GM13976 (cell line): ENCODE measurements at regions not wholly inside any gene's neighbourhood (a gene's known extent, or its start where the extent isn't known, plus 50 kb on each side); places are given as distances from the start of the nearest gene placed in this dataset.
"Not testable (repeated sequence)": the region's sequence is repeated elsewhere in the genome, so short reads cannot be mapped to it uniquely, and the experiment has no call there.

ENCODE experiments used
- DNase-seq: peaks from one replicate; pipeline ENCODE4 v3.0.0; 2012; ENCODE audit warnings: low spot score
- in situ Hi-C: fragments of 300-500 bp; cut with MboI; formaldehyde crosslinking; loops from one replicate; pipeline ENCODE4 v1.12.0; 2022; ENCODE audit warnings: low sequenced_read_pairs, mixed read lengths, inconsistent platforms; ENCODE audit not compliant: unreplicated experiment
- TF ChIP-seq, protein P1 (sequence below): IDR thresholded peaks from 2 replicates; pipeline ENCODE4 v1.5.1; 2012; ENCODE audit warnings: borderline replicate concordance, mild to moderate bottlenecking; ENCODE audit not compliant: insufficient read depth; ENCODE audit errors: extremely low read depth, missing control alignments, control extremely low read depth

DNA sequence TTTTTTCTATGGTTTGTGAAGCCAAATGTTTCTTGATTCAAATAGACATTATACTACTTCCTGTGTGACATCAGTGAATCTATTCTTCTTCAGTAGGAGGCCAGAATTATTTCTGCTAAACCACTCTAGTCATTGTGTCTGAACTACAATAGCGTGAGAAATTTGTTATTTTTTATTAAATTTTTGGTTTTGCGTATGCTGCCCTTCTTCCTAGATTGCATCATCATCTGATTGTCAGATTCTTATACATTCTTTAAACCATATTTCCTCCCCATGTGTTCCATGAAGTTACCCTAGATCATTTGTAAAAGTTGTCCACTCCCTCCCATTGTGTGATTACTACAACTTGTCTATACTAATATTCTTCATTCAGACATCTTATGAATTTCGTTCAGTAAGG is 187.8 kb upstream of the SPRY2 start:
- TF ChIP-seq, protein P1, sequence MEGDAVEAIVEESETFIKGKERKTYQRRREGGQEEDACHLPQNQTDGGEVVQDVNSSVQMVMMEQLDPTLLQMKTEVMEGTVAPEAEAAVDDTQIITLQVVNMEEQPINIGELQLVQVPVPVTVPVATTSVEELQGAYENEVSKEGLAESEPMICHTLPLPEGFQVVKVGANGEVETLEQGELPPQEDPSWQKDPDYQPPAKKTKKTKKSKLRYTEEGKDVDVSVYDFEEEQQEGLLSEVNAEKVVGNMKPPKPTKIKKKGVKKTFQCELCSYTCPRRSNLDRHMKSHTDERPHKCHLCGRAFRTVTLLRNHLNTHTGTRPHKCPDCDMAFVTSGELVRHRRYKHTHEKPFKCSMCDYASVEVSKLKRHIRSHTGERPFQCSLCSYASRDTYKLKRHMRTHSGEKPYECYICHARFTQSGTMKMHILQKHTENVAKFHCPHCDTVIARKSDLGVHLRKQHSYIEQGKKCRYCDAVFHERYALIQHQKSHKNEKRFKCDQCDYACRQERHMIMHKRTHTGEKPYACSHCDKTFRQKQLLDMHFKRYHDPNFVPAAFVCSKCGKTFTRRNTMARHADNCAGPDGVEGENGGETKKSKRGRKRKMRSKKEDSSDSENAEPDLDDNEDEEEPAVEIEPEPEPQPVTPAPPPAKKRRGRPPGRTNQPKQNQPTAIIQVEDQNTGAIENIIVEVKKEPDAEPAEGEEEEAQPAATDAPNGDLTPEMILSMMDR: no peak
- DNase-seq: no peak
- in situ Hi-C loops: no loop called here

DNA sequence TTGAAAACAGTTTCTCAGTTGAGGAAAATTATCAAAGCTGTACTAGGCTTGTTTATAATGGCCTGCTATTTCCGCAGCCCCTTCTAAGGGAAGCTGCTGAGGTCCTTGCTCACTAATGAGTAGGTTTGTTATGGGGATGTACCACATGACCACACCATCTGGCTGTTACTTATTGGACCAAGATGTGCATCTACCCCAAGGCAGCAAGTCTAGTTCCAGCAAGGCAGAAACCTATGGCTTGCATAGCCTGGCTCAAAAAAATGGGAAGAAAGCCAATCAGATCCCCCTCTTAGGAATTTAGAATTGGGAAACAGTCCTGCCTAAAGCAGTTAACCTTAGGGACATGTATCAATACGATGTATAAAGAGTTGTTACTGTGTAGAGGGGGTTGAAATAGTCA is 186.5 kb upstream of the SPRY2 start:
- TF ChIP-seq, protein P1: no peak
- DNase-seq: no peak
- in situ Hi-C loops: no loop called here

DNA sequence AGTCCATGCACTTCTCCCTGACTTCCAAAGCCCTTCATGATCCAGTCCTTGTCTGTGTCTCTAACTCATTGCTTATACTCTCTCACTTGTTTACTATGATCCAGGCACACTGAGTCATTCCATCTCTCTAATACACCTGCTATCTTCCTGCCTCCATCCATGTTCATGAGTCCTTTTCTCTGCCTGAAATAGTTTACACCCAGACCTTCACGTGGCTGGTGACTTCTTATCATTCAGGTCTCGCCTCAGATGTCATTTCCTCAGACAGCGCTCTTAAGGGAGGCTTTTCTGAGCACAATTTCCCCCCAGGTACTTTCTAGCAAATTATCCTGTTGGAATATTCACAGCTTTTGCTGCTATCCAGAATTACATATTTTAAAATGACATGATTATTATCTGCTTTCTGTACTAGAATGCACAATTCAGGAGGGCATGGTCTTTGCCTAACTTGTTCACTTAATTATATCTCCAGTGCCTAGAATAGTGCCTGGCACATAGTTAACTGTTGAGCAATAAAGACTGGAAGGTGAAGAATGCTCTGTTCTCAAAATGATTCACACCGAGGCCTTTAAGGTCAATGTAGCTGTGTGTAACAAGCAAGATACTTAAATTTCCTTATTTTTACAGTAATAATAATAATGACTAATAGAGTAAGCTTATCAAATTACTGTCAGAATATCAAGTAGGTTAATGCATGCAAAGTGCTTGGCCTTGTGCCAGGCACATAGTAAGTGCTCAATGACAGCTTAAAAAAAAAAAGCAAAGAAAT is 183.7 kb upstream of the SPRY2 start:
- TF ChIP-seq, protein P1: no peak
- no peak for DNase-seq
- in situ Hi-C loops: no loop called here

DNA sequence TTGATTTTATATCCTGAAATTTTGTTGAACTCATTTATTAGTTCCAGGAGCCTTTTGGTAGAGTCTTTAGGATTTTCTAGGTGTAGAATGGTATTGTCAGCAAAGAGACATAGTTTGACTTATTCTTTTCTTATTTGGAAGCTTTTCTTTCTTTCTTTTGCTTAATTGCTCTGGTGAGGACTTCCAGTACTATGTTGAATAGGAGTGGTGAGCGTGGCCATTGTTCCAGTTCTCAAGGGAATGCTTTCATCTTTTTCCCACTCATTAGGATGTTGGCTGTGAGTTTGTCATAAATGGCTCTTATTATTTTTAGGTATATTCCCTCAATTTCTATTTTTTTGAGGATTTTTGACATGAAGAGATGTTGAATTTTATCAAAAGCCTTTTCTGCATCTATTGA is 182.2 kb upstream of the SPRY2 start:
- DNase-seq: no peak
- TF ChIP-seq, protein P1: no peak
- in situ Hi-C loops: no loop called here

DNA sequence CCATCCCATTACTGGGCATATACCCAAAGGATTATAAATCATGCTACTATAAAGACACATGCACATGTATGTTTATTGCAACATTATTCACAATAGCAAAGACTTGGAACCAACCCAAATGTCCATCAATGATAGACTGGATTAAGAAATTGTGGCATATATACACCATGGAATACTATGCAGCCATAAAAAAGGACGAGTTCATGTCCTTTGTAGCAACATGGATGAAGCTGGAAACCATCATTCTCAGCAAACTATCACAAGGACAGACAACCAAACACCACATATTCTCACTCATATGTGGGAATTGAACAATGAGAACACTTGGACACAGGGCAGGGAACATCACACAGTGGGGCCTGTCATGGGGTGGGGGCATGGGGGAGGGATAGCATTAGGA is 181.5 kb upstream of the SPRY2 start:
- DNase-seq, in situ Hi-C loops: not testable (repeated sequence)

DNA sequence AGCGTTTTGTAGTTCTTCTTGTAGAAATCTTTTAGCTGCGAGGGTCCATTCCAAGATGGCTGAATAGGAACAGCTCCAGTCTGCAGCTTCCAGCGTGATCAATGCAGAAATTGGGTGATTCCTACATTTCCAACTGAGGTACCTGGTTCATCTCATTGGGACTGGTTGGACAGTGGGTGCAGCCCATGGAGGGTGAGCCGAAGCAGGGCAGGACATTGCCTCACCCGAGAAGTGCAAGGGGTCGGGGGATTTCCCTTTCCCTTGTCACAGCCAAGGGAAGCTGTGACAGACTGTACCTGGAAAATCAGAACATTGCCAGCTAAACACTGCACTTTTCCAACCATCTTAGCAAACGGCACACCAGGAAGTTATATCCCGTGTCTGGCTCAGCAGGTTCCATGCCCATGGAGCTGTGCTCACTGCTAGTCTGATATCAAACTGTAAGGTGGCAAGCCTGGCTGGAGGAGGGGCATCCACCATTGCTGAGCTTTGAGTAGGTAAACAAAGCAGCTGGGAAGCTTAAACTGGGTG is 176.0 kb upstream of the SPRY2 start:
- in situ Hi-C loops: no loop called here
- DNase-seq: no peak
- TF ChIP-seq, protein P1: no peak

DNA sequence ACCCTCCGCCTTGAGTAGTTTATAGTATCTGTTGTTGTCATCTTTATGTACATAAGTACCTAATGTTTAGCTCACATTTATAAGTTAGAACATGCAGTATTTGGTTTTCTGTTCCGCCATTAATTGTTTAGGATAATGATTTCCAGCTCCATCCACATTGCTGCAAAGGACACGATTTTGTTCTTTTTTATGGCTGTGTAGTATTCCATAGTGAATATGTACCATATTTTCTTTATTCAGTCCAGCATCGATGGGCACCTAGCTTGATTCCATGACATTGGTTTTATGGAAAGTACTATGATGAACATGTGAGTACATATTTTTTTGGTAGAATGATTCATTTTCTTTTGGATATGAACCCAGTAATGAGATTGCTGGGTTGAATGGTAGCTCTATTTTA is 174.4 kb upstream of the SPRY2 start:
- no peak for DNase-seq
- TF ChIP-seq, protein P1: no peak
- in situ Hi-C loops: no loop called here
